AG04449 (cell line): ENCODE measurements at regions not wholly inside any gene's neighbourhood (a gene's known extent, or its start where the extent isn't known, plus 50 kb on each side); places are given as distances from the start of the nearest gene placed in this dataset.

Source experiments
- CTCF ChIA-PET: fragments of 350-600 bp; formaldehyde crosslinking; extraction: SDS; loops from one replicate; lab custom pipeline; 2021; ENCODE audit warnings: antibody characterized with exemption; lab: Yijun Ruan, JAX
- POLR2A ChIA-PET: fragments of 400-600, 350-600 bp; formaldehyde crosslinking; extraction: SDS; loops from one replicate; lab custom pipeline; 2020; ENCODE audit warnings: antibody characterized with exemption, inconsistent platforms; lab: Yijun Ruan, JAX
- DNase-seq: peaks from one replicate; pipeline ENCODE4 v3.0.0-alpha.2; 2010; ENCODE audit warnings: low read depth, low spot score
- H3K4me3 ChIP-seq: 2 replicates; pipeline ENCODE4 v1.5.1; 2011; ENCODE audit warnings: low read depth, mild to moderate bottlenecking, control low read depth, low read length
- TF ChIP-seq, protein P1 (sequence below): IDR thresholded peaks from one replicate; pipeline ENCODE4 v1.5.1; 2011; ENCODE audit warnings: mild to moderate bottlenecking, moderate library complexity, low read length, control low read depth, inconsistent platforms; ENCODE audit not compliant: insufficient read depth; ENCODE audit errors: missing control alignments

DNA sequence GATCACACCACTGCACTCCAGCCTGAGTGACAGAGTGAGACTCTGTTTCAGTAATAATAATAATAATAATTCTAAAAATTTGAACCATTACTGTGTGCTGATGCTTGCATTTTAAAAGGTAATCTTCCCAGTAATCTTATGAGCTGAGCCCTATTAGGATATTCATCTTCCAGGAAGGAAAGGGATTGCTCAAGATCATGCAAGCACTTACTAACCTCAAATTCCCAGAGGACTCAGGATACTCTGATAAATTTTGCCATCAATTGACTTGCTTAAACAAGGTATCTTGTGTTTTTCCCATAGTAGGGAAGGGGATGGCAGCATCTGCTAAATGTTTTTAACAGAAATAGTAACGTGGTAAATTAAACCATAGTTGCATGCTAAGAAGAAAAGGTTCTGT lies 176.4 kb upstream of the MRPS30 start:
- no peak overlapping the region for H3K4me3 ChIP-seq
- TF ChIP-seq, protein P1, sequence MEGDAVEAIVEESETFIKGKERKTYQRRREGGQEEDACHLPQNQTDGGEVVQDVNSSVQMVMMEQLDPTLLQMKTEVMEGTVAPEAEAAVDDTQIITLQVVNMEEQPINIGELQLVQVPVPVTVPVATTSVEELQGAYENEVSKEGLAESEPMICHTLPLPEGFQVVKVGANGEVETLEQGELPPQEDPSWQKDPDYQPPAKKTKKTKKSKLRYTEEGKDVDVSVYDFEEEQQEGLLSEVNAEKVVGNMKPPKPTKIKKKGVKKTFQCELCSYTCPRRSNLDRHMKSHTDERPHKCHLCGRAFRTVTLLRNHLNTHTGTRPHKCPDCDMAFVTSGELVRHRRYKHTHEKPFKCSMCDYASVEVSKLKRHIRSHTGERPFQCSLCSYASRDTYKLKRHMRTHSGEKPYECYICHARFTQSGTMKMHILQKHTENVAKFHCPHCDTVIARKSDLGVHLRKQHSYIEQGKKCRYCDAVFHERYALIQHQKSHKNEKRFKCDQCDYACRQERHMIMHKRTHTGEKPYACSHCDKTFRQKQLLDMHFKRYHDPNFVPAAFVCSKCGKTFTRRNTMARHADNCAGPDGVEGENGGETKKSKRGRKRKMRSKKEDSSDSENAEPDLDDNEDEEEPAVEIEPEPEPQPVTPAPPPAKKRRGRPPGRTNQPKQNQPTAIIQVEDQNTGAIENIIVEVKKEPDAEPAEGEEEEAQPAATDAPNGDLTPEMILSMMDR, result no peak
- no peak for DNase-seq
- ChIA-PET POLR2A (no interaction called here), CTCF (no interaction called here)

DNA sequence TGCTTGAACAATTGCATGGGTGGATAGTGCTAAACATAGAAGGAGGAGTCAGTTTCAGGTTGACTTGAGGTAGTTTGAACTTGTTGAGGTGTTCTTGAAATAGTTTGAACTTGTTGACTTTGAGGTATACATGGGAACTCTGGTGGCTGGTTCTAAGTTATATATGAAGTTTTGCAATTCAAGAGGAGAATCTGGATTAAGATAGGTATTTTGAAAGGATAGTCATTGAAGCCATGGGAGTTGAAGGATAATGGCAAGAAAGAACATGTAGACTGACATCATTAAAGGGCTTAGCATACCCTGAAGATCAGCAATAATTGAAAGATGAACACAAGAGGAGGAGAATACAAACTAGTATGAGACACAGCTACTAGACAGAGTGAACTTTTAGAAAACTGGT lies 181.9 kb upstream of the MRPS30 start:
- H3K4me3 ChIP-seq, result no peak overlapping the region
- no peak for DNase-seq
- CTCF ChIA-PET, result no interaction called here
- TF ChIP-seq, protein P1, result no peak
- POLR2A ChIA-PET, result no interaction called here

DNA sequence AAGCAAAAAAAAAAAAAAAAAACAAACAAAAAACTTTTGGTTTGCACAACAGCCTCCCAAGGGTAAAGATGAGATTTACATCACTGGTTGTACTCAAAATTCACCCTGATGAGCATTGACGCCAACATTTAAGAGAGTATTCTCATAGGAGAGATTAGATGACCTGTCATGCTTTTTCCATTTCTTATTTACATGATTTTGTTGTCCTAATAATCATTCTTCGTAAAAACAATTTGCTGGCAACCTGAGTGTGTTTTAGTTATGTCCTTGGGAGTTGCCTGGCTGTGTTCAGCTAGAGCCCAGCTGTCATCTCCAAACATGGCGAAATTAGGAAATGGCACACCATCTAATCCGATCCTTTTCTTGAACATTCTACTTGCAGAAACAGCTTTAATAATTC lies 186.4 kb upstream of the MRPS30 start:
- TF ChIP-seq, protein P1, result no peak
- ChIA-PET CTCF (no interaction called here), POLR2A (no interaction called here)
- no peak overlapping the region for H3K4me3 ChIP-seq
- no peak for DNase-seq

DNA sequence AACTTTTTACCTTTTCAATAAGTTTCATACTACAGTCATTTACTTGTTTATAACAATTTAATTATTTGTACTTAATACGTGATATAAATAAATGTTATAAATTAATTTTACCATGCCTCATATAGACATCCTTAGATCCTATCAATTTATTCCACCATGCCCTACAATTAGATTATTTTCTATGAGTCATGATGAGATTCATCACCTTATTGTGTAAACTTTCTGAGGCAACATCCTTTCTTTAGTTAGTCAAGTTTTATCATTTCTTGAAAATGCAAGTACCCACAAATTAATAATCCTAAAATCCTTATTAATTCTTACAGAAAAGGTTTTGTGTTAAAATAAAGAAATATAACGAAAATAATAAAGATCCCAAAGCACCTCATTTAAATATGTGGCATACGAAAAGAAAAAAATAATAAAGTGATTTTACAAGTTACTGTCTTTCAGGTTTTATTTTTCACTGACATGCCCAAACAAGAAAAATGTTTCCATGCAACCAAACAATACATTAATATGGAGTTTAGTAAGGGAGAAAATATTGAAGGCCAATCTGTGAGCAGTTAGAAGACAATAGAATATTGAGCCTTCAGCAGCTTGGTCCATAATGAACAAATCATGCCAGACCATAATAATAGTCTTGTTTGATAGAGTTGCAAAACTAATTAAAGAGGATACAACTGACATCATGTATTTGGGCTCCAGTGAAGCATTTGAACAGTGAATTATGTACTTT lies 188.7 kb upstream of the MRPS30 start:
- no peak overlapping the region for H3K4me3 ChIP-seq
- TF ChIP-seq, protein P1, result no peak
- ChIA-PET POLR2A (no interaction called here), CTCF (no interaction called here)
- DNase-seq, result no peak

DNA sequence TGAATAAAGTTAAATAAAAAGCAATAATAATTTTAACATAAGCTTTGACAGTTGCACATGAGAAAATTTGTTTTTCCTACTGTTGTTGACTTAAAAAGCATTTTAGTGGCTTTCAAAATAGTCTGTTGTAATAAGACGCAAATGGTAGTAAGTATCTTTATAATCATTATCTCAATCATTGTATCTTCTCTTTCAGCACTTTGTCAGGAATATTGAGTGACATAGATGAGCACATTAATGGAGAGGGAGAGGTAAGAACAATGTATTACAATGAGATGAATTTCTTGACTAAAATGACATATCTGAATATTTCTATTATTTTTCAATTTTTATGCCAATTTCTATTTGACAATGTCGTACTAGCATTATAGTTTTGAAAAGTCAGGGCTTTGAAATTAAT lies 193.9 kb upstream of the MRPS30 start:
- no peak for DNase-seq
- POLR2A ChIA-PET, result no interaction called here
- no peak overlapping the region for H3K4me3 ChIP-seq
- CTCF ChIA-PET, result no interaction called here
- TF ChIP-seq, protein P1, result no peak

DNA sequence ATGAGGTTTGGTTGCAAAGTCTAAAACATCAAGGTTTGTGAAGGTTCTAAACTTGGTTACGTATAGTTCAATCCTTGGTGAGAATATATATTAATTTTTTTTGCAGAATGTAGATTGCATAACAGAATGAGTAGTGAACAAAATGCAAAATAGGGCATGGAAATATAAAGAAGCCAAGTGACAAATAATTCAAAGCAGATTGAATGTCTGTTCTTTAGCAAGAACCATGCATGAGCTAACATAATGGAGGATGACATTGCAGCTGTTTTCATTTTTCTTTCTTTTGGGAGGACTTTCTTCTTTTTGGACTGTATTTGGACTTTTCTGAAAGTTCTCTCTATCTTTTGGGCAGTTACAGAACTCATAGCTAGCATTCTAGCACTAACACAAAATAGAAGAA lies 194.8 kb upstream of the MRPS30 start:
- CTCF ChIA-PET, result no interaction called here

More for the DNA sequence above, 194.8 kb upstream of the MRPS30 start:
- no peak overlapping the region for H3K4me3 ChIP-seq
- POLR2A ChIA-PET, result no interaction called here
- TF ChIP-seq, protein P1, result no peak
- DNase-seq, result no peak
